ENCODE measurements at regions not wholly inside any gene's neighbourhood (a gene's known extent, or its start where the extent isn't known, plus 50 kb on each side); places are given as distances from the start of the nearest gene placed in this dataset.

DNA sequence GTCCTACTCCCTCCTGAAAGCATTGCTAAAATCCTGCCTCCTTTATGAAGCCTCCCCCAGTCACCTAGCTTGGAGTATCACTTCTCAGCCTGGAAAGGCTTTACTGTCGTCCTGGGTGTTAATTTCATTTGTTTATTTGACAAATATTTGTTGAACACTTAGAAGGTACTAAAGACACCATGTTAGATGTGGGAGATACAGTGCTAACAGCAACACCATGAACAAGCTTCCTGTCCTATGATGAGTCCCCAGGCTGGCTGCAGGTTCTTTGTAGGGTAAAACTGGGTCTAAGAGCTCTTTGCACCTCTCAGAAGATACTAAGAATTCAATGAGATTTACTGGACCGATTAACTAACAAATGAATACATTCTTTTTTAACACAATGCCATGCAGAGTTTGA, 109.2 kb upstream of the TMEM170B start:
- TF ChIP-seq EP300 (IDR thresholded peaks at IDR 0.05) (no peak), POLR2AphosphoS5 (IDR thresholded peaks at IDR 0.05) (no peak), POLR2A (IDR thresholded peaks at IDR 0.05) (no peak)
- TF ChIP-seq, protein P1, sequence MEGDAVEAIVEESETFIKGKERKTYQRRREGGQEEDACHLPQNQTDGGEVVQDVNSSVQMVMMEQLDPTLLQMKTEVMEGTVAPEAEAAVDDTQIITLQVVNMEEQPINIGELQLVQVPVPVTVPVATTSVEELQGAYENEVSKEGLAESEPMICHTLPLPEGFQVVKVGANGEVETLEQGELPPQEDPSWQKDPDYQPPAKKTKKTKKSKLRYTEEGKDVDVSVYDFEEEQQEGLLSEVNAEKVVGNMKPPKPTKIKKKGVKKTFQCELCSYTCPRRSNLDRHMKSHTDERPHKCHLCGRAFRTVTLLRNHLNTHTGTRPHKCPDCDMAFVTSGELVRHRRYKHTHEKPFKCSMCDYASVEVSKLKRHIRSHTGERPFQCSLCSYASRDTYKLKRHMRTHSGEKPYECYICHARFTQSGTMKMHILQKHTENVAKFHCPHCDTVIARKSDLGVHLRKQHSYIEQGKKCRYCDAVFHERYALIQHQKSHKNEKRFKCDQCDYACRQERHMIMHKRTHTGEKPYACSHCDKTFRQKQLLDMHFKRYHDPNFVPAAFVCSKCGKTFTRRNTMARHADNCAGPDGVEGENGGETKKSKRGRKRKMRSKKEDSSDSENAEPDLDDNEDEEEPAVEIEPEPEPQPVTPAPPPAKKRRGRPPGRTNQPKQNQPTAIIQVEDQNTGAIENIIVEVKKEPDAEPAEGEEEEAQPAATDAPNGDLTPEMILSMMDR (IDR thresholded peaks at IDR 0.05), result no peak

Measured in stomach (tissue), 4 donors.